ENCODE measurements at regions not wholly inside any gene's neighbourhood (a gene's known extent, or its start where the extent isn't known, plus 50 kb on each side); places are given as distances from the start of the nearest gene placed in this dataset.

DNA sequence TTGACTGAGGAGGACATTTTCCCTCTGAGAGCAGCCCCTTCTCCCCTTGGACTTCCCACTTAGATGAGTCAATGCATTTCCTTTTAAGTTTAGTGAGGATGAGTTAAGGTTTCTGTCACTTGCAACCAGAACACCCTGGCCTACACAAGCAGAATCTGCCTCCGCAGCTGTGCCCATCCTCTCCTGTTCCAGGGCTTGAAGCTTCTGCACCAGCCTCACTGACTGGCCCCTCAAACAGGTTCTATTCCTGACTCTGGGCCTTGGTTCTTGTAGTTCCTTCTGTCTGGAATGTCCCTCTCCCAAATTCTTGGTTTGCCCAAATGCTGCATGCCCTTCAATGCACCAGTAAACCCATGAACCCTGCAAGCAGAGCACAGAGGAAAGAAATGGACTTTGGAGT lies 394.4 kb downstream of the PTPRU start:
- DNase-seq, result no peak
- Histone ChIP-seq H3K36me3 (replicated peaks) (no peaks in the 10 kb centered on the region), H3K4me3 (ENCODE audit: low read depth, low read length) (no peak overlapping the region), H3K27ac (no peak overlapping the region), H3K27me3 (replicated peaks) (no peaks in the 10 kb centered on the region)
- TF ChIP-seq, protein P1, sequence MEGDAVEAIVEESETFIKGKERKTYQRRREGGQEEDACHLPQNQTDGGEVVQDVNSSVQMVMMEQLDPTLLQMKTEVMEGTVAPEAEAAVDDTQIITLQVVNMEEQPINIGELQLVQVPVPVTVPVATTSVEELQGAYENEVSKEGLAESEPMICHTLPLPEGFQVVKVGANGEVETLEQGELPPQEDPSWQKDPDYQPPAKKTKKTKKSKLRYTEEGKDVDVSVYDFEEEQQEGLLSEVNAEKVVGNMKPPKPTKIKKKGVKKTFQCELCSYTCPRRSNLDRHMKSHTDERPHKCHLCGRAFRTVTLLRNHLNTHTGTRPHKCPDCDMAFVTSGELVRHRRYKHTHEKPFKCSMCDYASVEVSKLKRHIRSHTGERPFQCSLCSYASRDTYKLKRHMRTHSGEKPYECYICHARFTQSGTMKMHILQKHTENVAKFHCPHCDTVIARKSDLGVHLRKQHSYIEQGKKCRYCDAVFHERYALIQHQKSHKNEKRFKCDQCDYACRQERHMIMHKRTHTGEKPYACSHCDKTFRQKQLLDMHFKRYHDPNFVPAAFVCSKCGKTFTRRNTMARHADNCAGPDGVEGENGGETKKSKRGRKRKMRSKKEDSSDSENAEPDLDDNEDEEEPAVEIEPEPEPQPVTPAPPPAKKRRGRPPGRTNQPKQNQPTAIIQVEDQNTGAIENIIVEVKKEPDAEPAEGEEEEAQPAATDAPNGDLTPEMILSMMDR (IDR thresholded peaks at IDR 0.05; ENCODE audit: low read depth, low read length, missing control alignments), result no peak
- in situ Hi-C loops (cut with HindIII; ENCODE audit: low pct_ligation_motif_present, low sequenced_read_pairs), result no loop called here

DNA sequence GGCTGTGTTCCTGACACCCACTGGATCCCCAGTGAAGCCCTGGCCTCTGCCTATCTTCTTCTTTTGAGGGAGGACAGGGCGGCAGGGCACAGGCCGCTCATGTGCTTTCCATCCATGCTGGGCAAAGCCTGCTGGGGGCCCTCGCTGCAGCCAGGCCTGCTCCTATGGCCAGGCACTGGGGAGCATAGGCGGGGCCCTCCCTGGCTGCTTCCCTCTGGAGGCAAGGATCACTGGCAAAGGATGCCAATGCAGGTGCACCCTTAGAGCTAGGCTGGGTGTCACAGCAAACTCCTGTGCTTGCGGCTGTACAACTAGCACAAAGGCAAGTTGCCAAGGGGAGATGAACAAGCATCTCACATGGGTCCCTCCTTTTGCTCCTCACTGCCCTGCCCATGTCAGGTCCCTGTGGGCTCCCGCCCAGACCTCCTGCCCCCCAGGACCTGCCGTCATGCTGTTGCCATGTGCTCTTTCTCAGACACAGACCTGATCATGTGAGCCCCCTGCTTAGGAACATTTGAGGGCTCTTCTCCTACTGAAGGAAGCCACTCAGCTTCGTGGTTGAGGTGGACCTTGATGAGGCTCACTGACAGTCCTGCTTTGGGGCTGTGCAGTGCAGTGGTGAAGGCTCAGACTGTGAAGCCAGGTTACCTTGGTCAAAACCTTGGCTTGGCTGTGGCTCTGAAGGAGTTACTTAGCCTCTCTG lies 393.6 kb downstream of the PTPRU start:
- no peak overlapping the region for H3K4me3 ChIP-seq (ENCODE audit: low read depth, low read length)
- no peaks in the 10 kb centered on the region for H3K27me3 ChIP-seq (replicated peaks)
- H3K27ac ChIP-seq, result no peak overlapping the region
- H3K36me3 ChIP-seq (replicated peaks), result no peaks in the 10 kb centered on the region
- DNase-seq, result no peak
- in situ Hi-C loops (cut with HindIII; ENCODE audit: low pct_ligation_motif_present, low sequenced_read_pairs), result no loop called here
- TF ChIP-seq, protein P1 (IDR thresholded peaks at IDR 0.05; ENCODE audit: low read depth, low read length, missing control alignments), result no peak

DNA sequence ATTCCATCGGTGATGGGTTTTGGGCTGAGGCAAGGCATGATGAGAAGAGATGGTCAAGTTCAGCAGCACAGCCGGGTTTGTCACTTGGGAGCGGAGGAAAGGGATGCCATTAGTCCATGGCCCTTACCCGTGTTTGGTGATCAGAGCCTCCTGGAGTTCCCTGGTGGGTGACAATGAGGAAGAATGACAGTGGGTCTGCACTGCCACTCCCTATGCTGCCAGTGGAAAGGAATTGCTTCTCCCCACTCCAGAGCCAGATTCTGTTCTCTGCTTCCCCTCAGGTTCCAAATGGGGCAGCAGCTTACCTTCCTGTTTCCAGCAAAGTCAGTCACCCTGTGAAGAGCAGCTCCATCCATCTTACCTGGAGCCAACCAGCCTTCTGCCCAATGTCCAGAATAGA lies 393.1 kb downstream of the PTPRU start:
- TF ChIP-seq, protein P1 (IDR thresholded peaks at IDR 0.05; ENCODE audit: low read depth, low read length, missing control alignments), result no peak
- no peak overlapping the region for H3K4me3 ChIP-seq (ENCODE audit: low read depth, low read length)
- no peak for DNase-seq
- no peaks in the 10 kb centered on the region for H3K27me3 ChIP-seq (replicated peaks)
- no peaks in the 10 kb centered on the region for H3K36me3 ChIP-seq (replicated peaks)
- no peak overlapping the region for H3K27ac ChIP-seq
- in situ Hi-C loops (cut with HindIII; ENCODE audit: low pct_ligation_motif_present, low sequenced_read_pairs), result no loop called here

DNA sequence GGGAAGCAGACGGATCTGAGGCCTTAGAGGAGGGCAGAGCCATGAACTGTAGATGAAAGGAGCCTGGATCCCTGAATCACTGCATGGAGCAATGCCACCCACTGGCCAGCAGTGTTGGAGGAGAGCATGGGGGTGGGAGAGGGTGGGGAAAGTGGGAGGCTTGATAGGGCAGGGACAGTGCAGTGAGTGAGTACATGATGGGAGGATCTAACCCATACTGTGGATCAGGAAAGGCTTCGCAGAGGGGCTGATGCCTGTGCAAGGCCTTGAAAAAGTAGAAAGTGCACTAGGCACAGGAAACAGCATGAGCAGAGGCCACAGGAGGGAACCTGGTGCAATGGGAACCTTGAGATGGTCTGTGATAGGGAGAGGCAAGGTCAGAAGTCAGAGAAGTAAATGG lies 391.9 kb downstream of the PTPRU start:
- in situ Hi-C loops (cut with HindIII; ENCODE audit: low pct_ligation_motif_present, low sequenced_read_pairs), result no loop called here
- no peak for DNase-seq
- Histone ChIP-seq H3K36me3 (replicated peaks) (no peaks in the 10 kb centered on the region), H3K4me3 (ENCODE audit: low read depth, low read length) (no peak overlapping the region), H3K27me3 (replicated peaks) (no peaks in the 10 kb centered on the region), H3K27ac (no peak overlapping the region)
- TF ChIP-seq, protein P1 (IDR thresholded peaks at IDR 0.05; ENCODE audit: low read depth, low read length, missing control alignments), result no peak

DNA sequence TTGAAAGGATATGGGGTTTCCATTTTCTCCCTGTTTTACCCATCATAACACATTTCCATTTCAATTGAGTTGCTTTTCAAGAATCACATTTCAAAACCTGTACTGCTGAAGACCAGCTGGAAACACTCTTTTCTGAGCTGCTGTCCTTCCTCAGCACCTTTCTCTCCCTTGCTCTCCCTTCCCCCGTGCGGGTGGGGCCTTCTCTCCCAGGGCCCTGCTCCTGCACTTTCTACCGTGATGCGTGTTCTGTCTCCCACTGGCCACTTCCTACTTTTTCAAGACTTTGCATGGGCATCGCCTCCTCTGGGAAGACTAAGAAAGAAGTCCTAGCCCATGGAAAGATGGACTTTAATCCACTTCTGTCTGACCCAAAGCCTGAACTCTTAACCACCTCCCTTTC lies 390.4 kb downstream of the PTPRU start:
- in situ Hi-C loops (cut with HindIII; ENCODE audit: low pct_ligation_motif_present, low sequenced_read_pairs), result no loop called here
- H3K27ac ChIP-seq, result no peak overlapping the region
- TF ChIP-seq, protein P1 (IDR thresholded peaks at IDR 0.05; ENCODE audit: low read depth, low read length, missing control alignments), result no peak
- no peaks in the 10 kb centered on the region for H3K27me3 ChIP-seq (replicated peaks)
- no peaks in the 10 kb centered on the region for H3K36me3 ChIP-seq (replicated peaks)
- no peak overlapping the region for H3K4me3 ChIP-seq (ENCODE audit: low read depth, low read length)
- DNase-seq, result no peak

DNA sequence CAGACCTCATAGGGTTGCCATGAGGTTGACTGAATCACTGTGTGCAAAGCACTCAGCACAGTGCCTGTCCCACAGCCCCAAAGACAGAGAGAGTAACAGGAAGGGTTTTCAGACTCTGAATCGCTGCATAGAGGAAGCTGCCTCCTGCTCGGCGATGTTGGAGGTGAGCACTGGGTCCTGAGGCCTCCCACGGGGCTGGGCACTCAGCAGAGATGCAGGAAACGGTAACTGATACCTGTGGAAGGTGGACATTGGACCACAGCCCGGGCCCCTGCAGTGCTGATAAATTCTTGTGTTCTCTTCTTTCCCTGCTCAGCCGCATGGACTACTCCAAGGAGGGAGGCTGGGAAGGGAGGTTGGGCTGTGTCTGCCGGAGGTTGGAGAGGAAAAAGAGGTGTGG lies 389.7 kb downstream of the PTPRU start:
- Histone ChIP-seq H3K36me3 (replicated peaks) (no peaks in the 10 kb centered on the region), H3K4me3 (ENCODE audit: low read depth, low read length) (no peak overlapping the region), H3K27me3 (replicated peaks) (no peaks in the 10 kb centered on the region), H3K27ac (no peak overlapping the region)
- in situ Hi-C loops (cut with HindIII; ENCODE audit: low pct_ligation_motif_present, low sequenced_read_pairs), result no loop called here
- DNase-seq, result no peak
- TF ChIP-seq, protein P1 (IDR thresholded peaks at IDR 0.05; ENCODE audit: low read depth, low read length, missing control alignments), result no peak
